ENCODE measurements at regions not wholly inside any gene's neighbourhood (a gene's known extent, or its start where the extent isn't known, plus 50 kb on each side); places are given as distances from the start of the nearest gene placed in this dataset.

- no peak for DNase-seq (ENCODE audit: low read depth)
Observed at GRCh38 chr2:16821692-16822091, 156.1 kb upstream of the CYRIA start.

GRCh38 chr2:16818203-16818556 lies 152.5 kb upstream of the CYRIA start:
- H3K4me3 ChIP-seq (ENCODE audit: low read depth, low read length) = no peak overlapping the region
- DNase-seq (ENCODE audit: low read depth) = no peak

More at GRCh38 chr2:16821692-16822091, 156.1 kb upstream of the CYRIA start:
- no peak overlapping the region for H3K4me3 ChIP-seq (ENCODE audit: low read depth, low read length)

- DNase-seq (ENCODE audit: low read depth) = no peak
- H3K4me3 ChIP-seq (ENCODE audit: low read depth, low read length) = no peak overlapping the region
Observed at GRCh38 chr2:16817305-16818202, 151.9 kb upstream of the CYRIA start.

- DNase-seq (ENCODE audit: low read depth) = no peak
- no peak overlapping the region for H3K4me3 ChIP-seq (ENCODE audit: low read depth, low read length)
Observed at GRCh38 chr2:16816522-16816921, 150.9 kb upstream of the CYRIA start.

GRCh38 chr2:16816016-16816415 lies 150.4 kb upstream of the CYRIA start:
- no peak for DNase-seq (ENCODE audit: low read depth)
- no peak overlapping the region for H3K4me3 ChIP-seq (ENCODE audit: low read depth, low read length)

DNA sequence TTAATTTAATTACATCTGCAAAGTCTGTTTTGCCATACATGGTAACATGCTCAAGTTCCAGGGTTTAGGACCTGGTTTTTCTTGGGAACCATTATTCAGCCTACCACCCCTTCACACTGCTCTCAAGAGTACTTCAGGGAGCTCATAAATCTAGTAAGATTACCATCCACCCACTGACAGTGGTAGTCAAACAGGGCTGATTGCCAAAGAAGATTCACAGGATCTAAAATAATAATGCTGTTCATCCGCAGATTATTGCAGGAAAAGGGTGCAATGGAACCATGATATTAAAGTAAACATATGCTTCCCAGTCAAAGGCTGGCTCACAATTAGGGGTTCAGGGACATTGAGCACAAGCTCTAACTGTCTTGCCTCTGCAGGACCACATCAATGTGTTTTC lies 148.0 kb upstream of the CYRIA start:
- no peak for DNase-seq (ENCODE audit: low read depth)
- no peak overlapping the region for H3K4me3 ChIP-seq (ENCODE audit: low read depth, low read length)

- DNase-seq (ENCODE audit: low read depth) = no peak
- H3K4me3 ChIP-seq (ENCODE audit: low read depth, low read length) = no peak overlapping the region
Observed at GRCh38 chr2:16798472-16798871, 132.8 kb upstream of the CYRIA start.

- DNase-seq (ENCODE audit: low read depth) = no peak
Observed at GRCh38 chr2:16791496-16791895, 125.9 kb upstream of the CYRIA start.

GRCh38 chr2:16785149-16785548 lies 119.5 kb upstream of the CYRIA start:
- DNase-seq (ENCODE audit: low read depth) = no peak

More at GRCh38 chr2:16791496-16791895, 125.9 kb upstream of the CYRIA start:
- H3K4me3 ChIP-seq (ENCODE audit: low read depth, low read length) = no peak overlapping the region

GRCh38 chr2:16784652-16785051 lies 119.0 kb upstream of the CYRIA start:
- no peak overlapping the region for H3K4me3 ChIP-seq (ENCODE audit: low read depth, low read length)
- DNase-seq (ENCODE audit: low read depth) = no peak

More at GRCh38 chr2:16785149-16785548, 119.5 kb upstream of the CYRIA start:
- no peak overlapping the region for H3K4me3 ChIP-seq (ENCODE audit: low read depth, low read length)

- no peak for DNase-seq (ENCODE audit: low read depth)
- no peak overlapping the region for H3K4me3 ChIP-seq (ENCODE audit: low read depth, low read length)
Observed at GRCh38 chr2:16777123-16777870, 111.7 kb upstream of the CYRIA start.

- no peak for DNase-seq (ENCODE audit: low read depth)
- H3K4me3 ChIP-seq (ENCODE audit: low read depth, low read length) = no peak overlapping the region
Observed at GRCh38 chr2:16775899-16776231, 110.2 kb upstream of the CYRIA start.

GRCh38 chr2:16774980-16775898 lies 109.6 kb upstream of the CYRIA start:
- no peak for DNase-seq (ENCODE audit: low read depth)
- no peak overlapping the region for H3K4me3 ChIP-seq (ENCODE audit: low read depth, low read length)

GRCh38 chr2:16774091-16774490 lies 108.5 kb upstream of the CYRIA start:
- DNase-seq (ENCODE audit: low read depth) = no peak
- no peak overlapping the region for H3K4me3 ChIP-seq (ENCODE audit: low read depth, low read length)

- no peak for DNase-seq (ENCODE audit: low read depth)
- no peak overlapping the region for H3K4me3 ChIP-seq (ENCODE audit: low read depth, low read length)
Observed at GRCh38 chr2:16773080-16773713, 107.6 kb upstream of the CYRIA start.

GRCh38 chr2:16767789-16768476 lies 102.3 kb upstream of the CYRIA start:
- DNase-seq (ENCODE audit: low read depth) = no peak
- no peak overlapping the region for H3K4me3 ChIP-seq (ENCODE audit: low read depth, low read length)

- no peak overlapping the region for H3K4me3 ChIP-seq (ENCODE audit: low read depth, low read length)
- DNase-seq (ENCODE audit: low read depth) = no peak
Observed at GRCh38 chr2:16765356-16765755, 99.7 kb upstream of the CYRIA start.

- H3K4me3 ChIP-seq (ENCODE audit: low read depth, low read length) = no peak overlapping the region
- DNase-seq (ENCODE audit: low read depth) = no peak
Observed at GRCh38 chr2:16764487-16764886, 98.9 kb upstream of the CYRIA start.

DNA sequence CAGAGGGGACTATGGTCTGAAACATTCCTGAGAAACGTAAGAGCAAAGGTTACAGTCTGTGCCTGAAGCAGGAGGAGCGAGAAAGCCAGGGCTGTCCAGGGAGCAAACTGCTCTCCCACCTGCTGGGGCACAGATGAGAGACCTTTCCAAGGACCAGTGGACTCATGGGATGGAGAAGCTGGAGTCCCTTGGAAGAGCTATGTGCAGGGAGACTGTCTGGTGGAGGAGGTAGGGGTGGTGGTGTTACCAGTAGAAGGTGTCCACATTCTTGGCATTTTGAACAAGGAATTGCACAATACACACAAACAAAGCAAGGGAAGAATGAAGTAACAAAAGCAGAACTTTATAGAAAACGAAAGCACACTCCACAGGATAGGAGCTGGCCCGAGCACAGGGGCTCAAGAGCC lies 97.9 kb upstream of the CYRIA start:
- no peak overlapping the region for H3K4me3 ChIP-seq (ENCODE audit: low read depth, low read length)
- no peak for DNase-seq (ENCODE audit: low read depth)

Data from skeletal muscle cell (primary cell).